ENCODE measurements at regions not wholly inside any gene's neighbourhood (a gene's known extent, or its start where the extent isn't known, plus 50 kb on each side); places are given as distances from the start of the nearest gene placed in this dataset.

- TF ChIP-seq CTCF (IDR thresholded peaks at IDR 0.05; ENCODE audit: insufficient read depth, low read depth, low read length), result no peak
- no peak for DNase-seq (ENCODE audit: low read depth)
- Histone ChIP-seq H3K4me3 (ENCODE audit: low read depth, low read length) (no peak overlapping the region), H3K27me3 (ENCODE audit: control insufficient read depth, insufficient read depth, low read length) (no peaks in the 10 kb centered on the region; the same call in 1 of the 2 replicates), H3K36me3 (ENCODE audit: control insufficient read depth, insufficient read depth, low read length) (no peaks in the 10 kb centered on the region)
- ChIA-PET CTCF (no interaction called here), POLR2A (no interaction called here)
These were observed 137.4 kb downstream of the C7orf25 start for GRCh38 chr7:42774436-42774835.

- POLR2A ChIA-PET, result no interaction called here
- Histone ChIP-seq H3K27me3 (ENCODE audit: control insufficient read depth, insufficient read depth, low read length) (peaks cover 2% of the 10 kb centered on the region), H3K36me3 (ENCODE audit: control insufficient read depth, insufficient read depth, low read length) (no peaks in the 10 kb centered on the region), H3K4me3 (ENCODE audit: low read depth, low read length) (no peak overlapping the region)
- DNase-seq (ENCODE audit: low read depth), result no peak
- CTCF ChIA-PET, result no interaction called here
- no peak for TF ChIP-seq CTCF (IDR thresholded peaks at IDR 0.05; ENCODE audit: insufficient read depth, low read depth, low read length)
These were observed 141.8 kb downstream of the C7orf25 start for GRCh38 chr7:42770114-42770513.

GRCh38 chr7:42768045-42768444 lies 143.8 kb downstream of the C7orf25 start:
- TF ChIP-seq CTCF (IDR thresholded peaks at IDR 0.05; ENCODE audit: insufficient read depth, low read depth, low read length), result no peak
- no peaks in the 10 kb centered on the region for H3K36me3 ChIP-seq (ENCODE audit: control insufficient read depth, insufficient read depth, low read length)
- no peak for DNase-seq (ENCODE audit: low read depth)
- ChIA-PET CTCF (no interaction called here), POLR2A (no interaction called here)
- H3K27me3 ChIP-seq (ENCODE audit: control insufficient read depth, insufficient read depth, low read length), result peaks cover 2% of the 10 kb centered on the region; the same call in 1 of the 2 replicates
- no peak overlapping the region for H3K4me3 ChIP-seq (ENCODE audit: low read depth, low read length)

GRCh38 chr7:42766782-42767423 lies 145.0 kb downstream of the C7orf25 start:
- peaks cover 2% of the 10 kb centered on the region; the same call in 1 of the 2 replicates for H3K27me3 ChIP-seq (ENCODE audit: control insufficient read depth, insufficient read depth, low read length)
- TF ChIP-seq CTCF (IDR thresholded peaks at IDR 0.05; ENCODE audit: insufficient read depth, low read depth, low read length), result no peak
- no peak overlapping the region for H3K4me3 ChIP-seq (ENCODE audit: low read depth, low read length)
- ChIA-PET CTCF (interaction anchor here (1.1 kb wide), 1 partner anchor 14 kb away, joined by 4 read pairs; no protein-coding TSS in a partner anchor), POLR2A (no interaction called here)
- DNase-seq (ENCODE audit: low read depth), result no peak
- no peaks in the 10 kb centered on the region for H3K36me3 ChIP-seq (ENCODE audit: control insufficient read depth, insufficient read depth, low read length)

- H3K4me3 ChIP-seq (ENCODE audit: low read depth, low read length), result no peak overlapping the region
- no peaks in the 10 kb centered on the region for H3K36me3 ChIP-seq (ENCODE audit: control insufficient read depth, insufficient read depth, low read length)
- TF ChIP-seq CTCF (IDR thresholded peaks at IDR 0.05; ENCODE audit: insufficient read depth, low read depth, low read length), result no peak
- POLR2A ChIA-PET, result no interaction called here
- no peak for DNase-seq (ENCODE audit: low read depth)
- CTCF ChIA-PET, result interaction anchor here (1.1 kb wide), 1 partner anchor 13 kb away, joined by 4 read pairs; no protein-coding TSS in a partner anchor
- peaks cover 2% of the 10 kb centered on the region; the same call in 1 of the 2 replicates for H3K27me3 ChIP-seq (ENCODE audit: control insufficient read depth, insufficient read depth, low read length)
These were observed 145.9 kb downstream of the C7orf25 start for GRCh38 chr7:42765931-42766330.

Data from BJ (cell line).